Osteoblast (primary cell): ENCODE measurements at regions not wholly inside any gene's neighbourhood (a gene's known extent, or its start where the extent isn't known, plus 50 kb on each side); places are given as distances from the start of the nearest gene placed in this dataset.
"Not testable (repeated sequence)": the region's sequence is repeated elsewhere in the genome, so short reads cannot be mapped to it uniquely, and the experiment has no call there.

Experiments
- DNase-seq: peaks from one replicate; pipeline ENCODE4 v3.0.0; 2011; ENCODE audit warnings: low spot score, mixed read lengths; ENCODE audit not compliant: insufficient read length; ENCODE audit errors: missing footprints
- H2AFZ ChIP-seq: 2 replicates; pipeline ENCODE4 v1.6.0; 2011; ENCODE audit warnings: mild to moderate bottlenecking, low read length
- H3K27ac ChIP-seq: 2 replicates; pipeline ENCODE4 v1.5.1; 2011; ENCODE audit warnings: mild to moderate bottlenecking, low read depth, low read length, moderate library complexity
- H3K27me3 ChIP-seq: 2 replicates; pipeline ENCODE4 v1.6.0; 2012; ENCODE audit warnings: mild to moderate bottlenecking, control low read depth, inconsistent platforms, low read length, moderate library complexity; ENCODE audit not compliant: insufficient read depth
- H3K36me3 ChIP-seq: 2 replicates; pipeline ENCODE4 v1.5.1; 2011; ENCODE audit warnings: mild to moderate bottlenecking, low read length, control low read depth, moderate library complexity; ENCODE audit not compliant: insufficient read depth
- H3K4me1 ChIP-seq: 2 replicates; pipeline ENCODE4 v1.5.1; 2011; ENCODE audit warnings: mild to moderate bottlenecking, low read length, control low read depth, moderate library complexity; ENCODE audit not compliant: insufficient read depth
- H3K4me2 ChIP-seq: 2 replicates; pipeline ENCODE4 v1.6.0; 2011; ENCODE audit warnings: mild to moderate bottlenecking, low read length; ENCODE audit not compliant: insufficient read depth
- H3K4me3 ChIP-seq: fragments of 200-600 bp; sonication (generic); 3 replicates; pipeline ENCODE4 v1.5.1; 2012; ENCODE audit warnings: mild to moderate bottlenecking, low read length, inconsistent platforms; ENCODE audit not compliant: insufficient read depth
- H3K79me2 ChIP-seq: 2 replicates; pipeline ENCODE4 v1.6.0; 2012; ENCODE audit warnings: mild to moderate bottlenecking, low read length, control low read depth, inconsistent platforms; ENCODE audit not compliant: insufficient read depth
- H3K9me3 ChIP-seq: 2 replicates; pipeline ENCODE4 v1.5.1; 2011; ENCODE audit warnings: low read depth, low read length, control low read depth
- H4K20me1 ChIP-seq: 2 replicates; pipeline ENCODE4 v1.6.0; 2012; ENCODE audit warnings: mild to moderate bottlenecking, low read length, control low read depth; ENCODE audit not compliant: insufficient read depth
- CTCF ChIP-seq: IDR thresholded peaks from 2 replicates; pipeline ENCODE4 v1.5.1; 2011; ENCODE audit warnings: mild to moderate bottlenecking, low read depth, low read length, moderate library complexity; ENCODE audit errors: extremely low read depth

- H3K4me1 ChIP-seq = no peaks in the 10 kb centered on the region
- TF ChIP-seq CTCF = no peak
- H2AFZ ChIP-seq = no peak overlapping the region
- no peaks in the 10 kb centered on the region for H3K27me3 ChIP-seq
- H3K79me2 ChIP-seq = no peaks in the 10 kb centered on the region
- no peak overlapping the region for H3K27ac ChIP-seq
- H3K4me2 ChIP-seq = no peak overlapping the region
- no peaks in the 10 kb centered on the region for H3K36me3 ChIP-seq
- no peaks in the 10 kb centered on the region for H3K9me3 ChIP-seq
- H4K20me1 ChIP-seq = no peaks in the 10 kb centered on the region
- H3K4me3 ChIP-seq = no peak overlapping the region
- no peak for DNase-seq
These were observed 512.1 kb upstream of the ROBO2 start for GRCh38 chr3:76527773-76528172.

- Histone ChIP-seq H2AFZ (no peak overlapping the region), H3K79me2 (no peaks in the 10 kb centered on the region), H3K4me1 (no peaks in the 10 kb centered on the region), H3K27me3 (no peaks in the 10 kb centered on the region), H3K9me3 (no peaks in the 10 kb centered on the region), H3K27ac (no peak overlapping the region), H3K36me3 (no peaks in the 10 kb centered on the region), H4K20me1 (no peaks in the 10 kb centered on the region), H3K4me3 (no peak overlapping the region), H3K4me2 (no peak overlapping the region)
- no peak for DNase-seq
- TF ChIP-seq CTCF = no peak
These were observed 507.6 kb upstream of the ROBO2 start for GRCh38 chr3:76532158-76532822.

- H4K20me1 ChIP-seq, H3K4me2 ChIP-seq, DNase-seq, H3K4me3 ChIP-seq, H3K4me1 ChIP-seq, H3K9me3 ChIP-seq, H3K27me3 ChIP-seq, H3K36me3 ChIP-seq, H3K79me2 ChIP-seq, H3K27ac ChIP-seq, H2AFZ ChIP-seq: not testable (repeated sequence)
These were observed 506.2 kb upstream of the ROBO2 start for GRCh38 chr3:76533710-76534109.

- not testable (repeated sequence) for H3K27ac ChIP-seq, H3K4me3 ChIP-seq
These were observed 502.0 kb upstream of the ROBO2 start for GRCh38 chr3:76537857-76538256.

GRCh38 chr3:76547674-76548073, 492.2 kb upstream of the ROBO2 start:
- H3K4me2 ChIP-seq = no peak overlapping the region
- H2AFZ ChIP-seq = no peak overlapping the region
- no peaks in the 10 kb centered on the region for H3K4me1 ChIP-seq
- H3K79me2 ChIP-seq = no peaks in the 10 kb centered on the region
- no peaks in the 10 kb centered on the region for H3K36me3 ChIP-seq
- TF ChIP-seq CTCF = no peak
- H4K20me1 ChIP-seq = no peaks in the 10 kb centered on the region
- DNase-seq = no peak
- H3K9me3 ChIP-seq = no peaks in the 10 kb centered on the region
- no peak overlapping the region for H3K4me3 ChIP-seq
- no peak overlapping the region for H3K27ac ChIP-seq
- no peaks in the 10 kb centered on the region for H3K27me3 ChIP-seq

More at GRCh38 chr3:76537857-76538256, 502.0 kb upstream of the ROBO2 start:
- not testable (repeated sequence) for H3K9me3 ChIP-seq, H3K4me2 ChIP-seq, H4K20me1 ChIP-seq, H2AFZ ChIP-seq, H3K79me2 ChIP-seq, DNase-seq, H3K27me3 ChIP-seq, H3K36me3 ChIP-seq, H3K4me1 ChIP-seq
